ENCODE measurements at regions not wholly inside any gene's neighbourhood (a gene's known extent, or its start where the extent isn't known, plus 50 kb on each side); places are given as distances from the start of the nearest gene placed in this dataset.

GRCh38 chr10:24007359-24007758, 201.6 kb upstream of the KIAA1217 start:
- TF ChIP-seq FOXM1 (IDR thresholded peaks at IDR 0.05; ENCODE audit: borderline replicate concordance) (no peak), NFRKB (IDR thresholded peaks at IDR 0.05) (no peak), LEF1 (IDR thresholded peaks at IDR 0.05; ENCODE audit: borderline replicate concordance) (no peak), FOXK2 (IDR thresholded peaks at IDR 0.05) (no peak), TARDBP (IDR thresholded peaks at IDR 0.05) (no peak), SP1 (IDR thresholded peaks at IDR 0.05) (no peak), SUZ12 (IDR thresholded peaks at IDR 0.05) (no peak), HDGF (IDR thresholded peaks at IDR 0.05; ENCODE audit: borderline replicate concordance) (no peak), ELF4 (IDR thresholded peaks at IDR 0.05) (no peak), CTBP1 (IDR thresholded peaks at IDR 0.05; ENCODE audit: borderline replicate concordance) (no peak), L3MBTL2 (conservative IDR thresholded peaks at IDR 0.05) (no peak)

All from HEK293T (cell line).